ENCODE measurements at regions not wholly inside any gene's neighbourhood (a gene's known extent, or its start where the extent isn't known, plus 50 kb on each side); places are given as distances from the start of the nearest gene placed in this dataset.

GRCh38 chr7:3158341-3158760 is 114.7 kb upstream of the CARD11 start:
- H2AFZ ChIP-seq (replicated peaks; ENCODE audit: low read length, poor library complexity): no peak overlapping the region
- no peak overlapping the region for H4K5ac ChIP-seq (ENCODE audit: low read depth, low read length)
- ATAC-seq (ENCODE audit: low read depth): no peak
- H2BK15ac ChIP-seq (ENCODE audit: low read depth, low read length): no peak overlapping the region
- H2AK9ac ChIP-seq (replicated peaks; ENCODE audit: low read depth, low read length, poor library complexity): no peak overlapping the region
- H3K27me3 ChIP-seq (ENCODE audit: control insufficient read depth, insufficient read depth, low read length): peaks cover 2% of the 10 kb centered on the region; the same call in 1 of the 2 replicates
- no peak overlapping the region for H2BK5ac ChIP-seq (ENCODE audit: low read depth, low read length, poor library complexity, severe bottlenecking)
- no peak overlapping the region for H3K23ac ChIP-seq (ENCODE audit: low read depth, low read length)
- H4K20me1 ChIP-seq (ENCODE audit: insufficient read depth, low read length): no peaks in the 10 kb centered on the region
- no TSS peak for BruUV-seq (replicated peaks)
- no peak overlapping the region for H2AK5ac ChIP-seq (ENCODE audit: low read depth, low read length)
- no peaks in the 10 kb centered on the region for H3K36me3 ChIP-seq (ENCODE audit: control insufficient read depth, insufficient read depth, low read length)
- no peak overlapping the region for H3K4me3 ChIP-seq (ENCODE audit: insufficient read depth, low read depth, low read length)
- intact Hi-C loops (cut with micrococcal nuclease): loop anchor here (5.0 to 10.0 kb wide), 3 partner anchors 91 to 684 kb away; partner anchors contain the start of gene GRIFIN
- in situ Hi-C loops (cut with MboI; ENCODE audit: low sequenced_read_pairs): loop anchor here (10.0 to 25.0 kb wide), 2 partner anchors 274 to 471 kb away; partner anchors contain the start of gene AMZ1
- H2BK120ac ChIP-seq (ENCODE audit: low read depth, low read length): no peak overlapping the region
- H3K18ac ChIP-seq (ENCODE audit: low read depth, low read length): no peak overlapping the region
- ChIA-PET POLR2A (ENCODE audit: unreplicated experiment) (no interaction called here), CTCF (no interaction called here)
- no peak overlapping the region for H3K14ac ChIP-seq (replicated peaks; ENCODE audit: low read depth, low read length)
- H3K9ac ChIP-seq (ENCODE audit: low read depth, low read length): no peak overlapping the region
- H3K27ac ChIP-seq (ENCODE audit: insufficient read depth, low read length): no peak overlapping the region
- TF ChIP-seq RCOR1 (IDR thresholded peaks at IDR 0.05; ENCODE audit: insufficient replicate concordance, low read length): no peak
- TF ChIP-seq MAZ (IDR thresholded peaks at IDR 0.05; ENCODE audit: borderline replicate concordance, low read depth, low read length): no peak
- TF ChIP-seq CHD1 (IDR thresholded peaks at IDR 0.05; ENCODE audit: low read depth, low read length): no peak
- no peak for TF ChIP-seq CTCF (conservative IDR thresholded peaks at IDR 0.05; ENCODE audit: low read depth, low read length)
- no peak for TF ChIP-seq MXI1 (IDR thresholded peaks at IDR 0.05; ENCODE audit: borderline replicate concordance, low read depth, low read length)
- TF ChIP-seq BHLHE40 (IDR thresholded peaks at IDR 0.05; ENCODE audit: low read depth, low read length): no peak
- TF ChIP-seq FOS (IDR thresholded peaks at IDR 0.05; ENCODE audit: low read depth, low read length): no peak
- no peak for TF ChIP-seq POLR2A (IDR thresholded peaks at IDR 0.05; ENCODE audit: low read depth, low read length)
- no peak for TF ChIP-seq RAD21 (IDR thresholded peaks at IDR 0.05; ENCODE audit: low read length)
- no peak for TF ChIP-seq NFE2L2 (IDR thresholded peaks at IDR 0.05; ENCODE audit: low read depth, low read length)
- TF ChIP-seq MAFK (IDR thresholded peaks at IDR 0.05; ENCODE audit: low read depth, low read length): no peak
- no peak for TF ChIP-seq SMC3 (IDR thresholded peaks at IDR 0.05; ENCODE audit: low read depth, low read length)
- TF ChIP-seq RFX5 (IDR thresholded peaks at IDR 0.05; ENCODE audit: low read depth, low read length): no peak
- no peak for TF ChIP-seq ELK1 (IDR thresholded peaks at IDR 0.05; ENCODE audit: borderline replicate concordance, low read depth, low read length)
- no peak for TF ChIP-seq CEBPB (IDR thresholded peaks at IDR 0.05; ENCODE audit: low read depth, low read length)
- no peak for TF ChIP-seq USF2 (IDR thresholded peaks at IDR 0.05; ENCODE audit: low read depth, low read length)
- H3K9me3 ChIP-seq (ENCODE audit: control insufficient read depth, insufficient read depth, low read length): no peaks in the 10 kb centered on the region
- no peak overlapping the region for H3K56ac ChIP-seq (ENCODE audit: extremely low read depth, insufficient read depth, low read length)
- no peaks in the 10 kb centered on the region for H3K79me1 ChIP-seq (ENCODE audit: low read depth in 1 of 2, low read length in 2 of 2)
- no peaks in the 10 kb centered on the region for H3K9me1 ChIP-seq (ENCODE audit: insufficient read depth, low read length)
- H2BK20ac ChIP-seq (ENCODE audit: low read depth, low read length): no peak overlapping the region
- no peak overlapping the region for H4K8ac ChIP-seq (ENCODE audit: low read depth in 2 of 2, low read length in 2 of 2)
- no peaks in the 10 kb centered on the region for H3K4me1 ChIP-seq (ENCODE audit: control insufficient read depth, insufficient read depth, low read length)
- DNase-seq: no peak
- dilution Hi-C loops (cut with HindIII; ENCODE audit: low sequenced_read_pairs, unreplicated experiment): no loop called here
- no CpG with 5 or more reads among the region's 11 CpGs for WGBS, 2 experiments (ENCODE audit: extremely low coverage in 2 of 2, insufficient read length in 1 of 2)
- no peak overlapping the region for H4K91ac ChIP-seq (ENCODE audit: insufficient read depth, low read depth, low read length)
- no peak overlapping the region for H3K4me2 ChIP-seq (ENCODE audit: low read depth, low read length)
- H3K4ac ChIP-seq (ENCODE audit: low read depth, low read length): no peak overlapping the region
